MCF 10A (cell line): ENCODE measurements at regions not wholly inside any gene's neighbourhood (a gene's known extent, or its start where the extent isn't known, plus 50 kb on each side); places are given as distances from the start of the nearest gene placed in this dataset.

Source experiments
- BruUV-seq: library from RNA; stranded (reverse); fragments of 400-500 nt; replicated peaks from 2 replicates; lab custom pipeline; 2021; lab: Mats Ljungman, UMichigan
- CTCF ChIA-PET: fragments of 300-600 bp; sonication (Branson Sonifier 250); formaldehyde crosslinking; extraction: SDS; loops from one replicate; lab custom pipeline; 2021; ENCODE audit warnings: antibody characterized with exemption, inconsistent platforms; lab: Yijun Ruan, JAX
- POLR2A ChIA-PET: fragments of 300-600, 350-650 bp; sonication (Branson Sonifier 250); formaldehyde crosslinking; extraction: SDS; loops from one replicate; lab custom pipeline; 2020; ENCODE audit warnings: antibody characterized with exemption, inconsistent platforms; lab: Yijun Ruan, JAX
- DNase-seq: peaks from one replicate; pipeline ENCODE4 v3.0.0-alpha.2; 2018; ENCODE audit not compliant: unreplicated experiment
- H3K27ac Mint-ChIP-seq: one replicate; pipeline ENCODE4 v1.8.0; 2022; ENCODE audit warnings: mild to moderate bottlenecking, low read depth, mixed read lengths; ENCODE audit not compliant: unreplicated experiment
- H3K27me3 Mint-ChIP-seq: one replicate; pipeline ENCODE4 v1.8.0; 2022; ENCODE audit warnings: mixed read lengths; ENCODE audit not compliant: insufficient read depth, unreplicated experiment
- H3K36me3 Mint-ChIP-seq: one replicate; pipeline ENCODE4 v1.8.0; 2022; ENCODE audit warnings: mild to moderate bottlenecking, moderate library complexity, mixed read lengths; ENCODE audit not compliant: insufficient read depth, unreplicated experiment
- H3K4me1 Mint-ChIP-seq: one replicate; pipeline ENCODE4 v1.8.0; 2022; ENCODE audit warnings: mixed read lengths; ENCODE audit not compliant: insufficient read depth, unreplicated experiment
- H3K4me3 Mint-ChIP-seq: one replicate; pipeline ENCODE4 v1.8.0; 2022; ENCODE audit warnings: mild to moderate bottlenecking, moderate library complexity, mixed read lengths; ENCODE audit not compliant: unreplicated experiment
- H3K9me3 Mint-ChIP-seq: one replicate; pipeline ENCODE4 v1.8.0; 2022; ENCODE audit warnings: mixed read lengths; ENCODE audit not compliant: unreplicated experiment
- CTCF ChIP-seq: fragments of 200-600 bp; IDR thresholded peaks from one replicate; pipeline ENCODE4 v1.8.0; 2022; ENCODE audit warnings: antibody characterized with exemption, mild to moderate bottlenecking; ENCODE audit not compliant: unreplicated experiment
- intact Hi-C: fragments of 100-400 bp; cut with micrococcal nuclease; formaldehyde crosslinking; loops from 2 replicates; pipeline ENCODE4 v1.14.1; 2022

DNA sequence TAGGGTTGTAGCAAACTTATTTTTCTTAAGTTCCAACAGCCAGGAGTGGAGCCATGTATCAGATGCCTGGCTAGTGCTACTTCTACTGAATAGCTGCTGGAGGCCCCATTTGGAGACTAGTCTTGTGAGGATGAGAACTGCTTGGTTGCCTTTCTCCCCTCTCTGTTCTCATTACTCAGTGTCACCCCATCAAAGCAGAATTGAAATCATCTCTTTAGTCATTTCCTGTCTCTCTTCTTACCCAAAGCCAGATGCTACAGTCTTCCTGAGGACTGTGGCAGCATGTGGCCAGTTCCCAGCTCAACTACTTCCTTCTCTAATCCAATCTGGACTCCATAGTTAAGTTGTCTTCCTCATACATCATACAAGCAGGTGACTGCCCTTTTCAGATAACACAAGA is 197.5 kb downstream of the BRINP2 start:
- Mint-ChIP-seq H3K36me3 (no peaks in the 10 kb centered on the region), H3K4me1 (no peaks in the 10 kb centered on the region), H3K4me3 (no peak overlapping the region), H3K27me3 (no peaks in the 10 kb centered on the region), H3K27ac (no peak overlapping the region), H3K9me3 (no peaks in the 10 kb centered on the region)
- no peak for DNase-seq
- ChIA-PET CTCF (interaction anchor here (0.6 to 1.2 kb wide), 4 partner anchors 12 to 786 kb away, joined by 3 to 4 read pairs (median 4); no protein-coding TSS in a partner anchor), POLR2A (no interaction called here)
- intact Hi-C loops: no loop called here
- no peak for TF ChIP-seq CTCF
- no TSS peak for BruUV-seq

DNA sequence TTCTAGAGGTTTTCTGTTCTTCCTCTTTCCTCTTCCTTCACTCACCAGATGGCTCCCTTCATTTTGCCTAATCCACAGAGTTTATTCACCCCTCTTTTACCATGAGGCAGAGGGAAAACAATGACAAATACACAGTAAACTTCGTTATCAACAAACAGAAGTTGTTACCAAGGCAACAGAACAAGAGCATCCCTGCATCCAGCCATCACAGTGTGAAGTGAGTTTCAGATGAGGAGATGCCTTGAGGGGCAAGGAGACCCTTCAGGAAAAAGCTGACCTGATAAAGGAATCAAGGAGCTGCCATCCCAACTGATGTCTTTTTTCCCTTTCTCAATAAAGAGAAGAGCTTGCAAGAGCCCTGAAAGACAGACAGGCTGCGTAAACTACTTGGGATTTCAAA is 195.3 kb downstream of the BRINP2 start:
- BruUV-seq: no TSS peak
- Mint-ChIP-seq H3K27me3 (no peaks in the 10 kb centered on the region), H3K9me3 (no peaks in the 10 kb centered on the region), H3K27ac (no peak overlapping the region), H3K4me1 (no peaks in the 10 kb centered on the region), H3K36me3 (no peaks in the 10 kb centered on the region), H3K4me3 (no peak overlapping the region)
- POLR2A ChIA-PET: interaction anchor here (0.6 kb wide), 1 partner anchor 1158 kb away, joined by 3 read pairs; no protein-coding TSS in a partner anchor
- intact Hi-C loops: no loop called here
- no peak for DNase-seq
- TF ChIP-seq CTCF: no peak
- CTCF ChIA-PET: interaction anchor here (0.5 to 0.8 kb wide), 2 partner anchors 13 to 182 kb away, joined by 3 read pairs; no protein-coding TSS in a partner anchor

DNA sequence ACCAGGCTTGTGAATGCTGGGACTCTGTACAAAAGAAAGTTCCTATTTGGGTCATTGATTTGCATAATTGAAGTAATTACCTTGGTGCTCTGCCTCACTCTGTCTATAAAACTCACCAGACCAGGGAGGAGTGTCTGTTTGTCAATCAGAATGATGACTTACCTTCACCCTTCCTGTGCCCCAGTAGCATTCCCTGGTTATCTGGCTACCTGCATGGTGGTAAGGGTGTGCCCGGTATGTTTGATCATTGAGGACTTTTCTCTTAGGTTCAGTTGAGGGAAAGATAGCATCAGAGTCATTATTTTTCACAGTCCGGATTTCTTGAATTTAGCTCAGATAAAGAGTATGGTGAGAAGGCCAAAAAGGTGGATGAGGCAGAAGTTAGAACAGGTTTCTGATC is 190.0 kb downstream of the BRINP2 start:
- Mint-ChIP-seq H3K27ac (no peak overlapping the region), H3K4me1 (no peaks in the 10 kb centered on the region), H3K27me3 (peaks cover 22% of the 10 kb centered on the region), H3K36me3 (no peaks in the 10 kb centered on the region), H3K9me3 (no peaks in the 10 kb centered on the region), H3K4me3 (no peak overlapping the region)
- CTCF ChIA-PET: interaction anchor here (0.6 to 1.4 kb wide), 3 partner anchors 462 to 1305 kb away, joined by 4 to 7 read pairs (median 4); no protein-coding TSS in a partner anchor
- POLR2A ChIA-PET: interaction anchor here (0.7 kb wide), 1 partner anchor 385 kb away, joined by 3 read pairs; no protein-coding TSS in a partner anchor
- no peak for DNase-seq
- no peak for TF ChIP-seq CTCF
- BruUV-seq: no TSS peak
- intact Hi-C loops: no loop called here

DNA sequence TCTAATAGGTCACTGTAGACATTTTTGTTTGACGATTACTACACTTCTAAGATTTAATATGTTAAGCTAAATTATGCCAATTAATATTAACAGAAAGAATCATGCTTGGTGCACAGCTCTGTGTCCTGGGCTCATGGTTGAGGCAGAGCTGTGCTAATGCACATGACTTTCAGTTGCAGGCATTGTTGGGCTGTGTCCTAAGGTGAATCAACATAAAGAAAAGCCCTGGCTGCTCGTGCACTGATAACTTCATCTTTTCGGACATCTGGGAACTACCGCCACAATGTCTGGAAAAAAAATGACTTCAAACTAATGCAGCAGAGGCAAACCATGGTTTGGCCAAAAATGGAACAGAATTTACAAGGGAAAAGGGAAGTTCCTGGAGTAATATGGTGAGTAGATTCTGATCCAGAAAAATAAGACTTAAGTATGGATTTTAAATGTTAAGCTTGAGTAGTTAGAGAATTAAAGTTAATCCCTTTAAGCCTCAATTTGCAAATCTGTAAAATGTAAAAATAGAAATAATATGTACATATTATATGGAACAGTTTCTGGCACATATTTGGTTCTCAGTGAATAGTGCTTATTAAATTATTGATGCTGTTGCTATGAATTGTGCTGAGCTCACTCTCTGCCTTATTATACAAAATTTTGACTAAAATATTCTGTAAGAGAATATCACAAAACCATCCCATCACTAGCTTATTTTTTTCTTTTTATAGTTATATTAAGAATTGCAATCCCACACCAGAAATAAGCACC is 186.1 kb downstream of the BRINP2 start:
- no peak overlapping the region for H3K4me3 Mint-ChIP-seq
- intact Hi-C loops: loop anchor here (10.0 kb wide), 1 partner anchor 428 kb away; no protein-coding TSS in a partner anchor
- no peaks in the 10 kb centered on the region for H3K36me3 Mint-ChIP-seq
- H3K4me1 Mint-ChIP-seq: no peaks in the 10 kb centered on the region
- ChIA-PET CTCF (interaction anchor here (0.6 to 5.9 kb wide), 28 partner anchors 11 to 589 kb away, joined by 3 to 101 read pairs (median 4); no protein-coding TSS in a partner anchor), POLR2A (no interaction called here)
- no peak for DNase-seq
- no TSS peak for BruUV-seq
- no peaks in the 10 kb centered on the region for H3K9me3 Mint-ChIP-seq
- peaks cover 22% of the 10 kb centered on the region for H3K27me3 Mint-ChIP-seq
- H3K27ac Mint-ChIP-seq: no peak overlapping the region
- TF ChIP-seq CTCF: no peak
